Psoas muscle (tissue), 7 donors: ENCODE measurements at regions not wholly inside any gene's neighbourhood (a gene's known extent, or its start where the extent isn't known, plus 50 kb on each side); places are given as distances from the start of the nearest gene placed in this dataset.

Experiments used
- ATAC-seq, 4 donors: fragments of 200-7000 bp; cut with Tn5 transposase; one replicate each; pipeline ENCODE4 v1.9.1; 2020; ENCODE audit warnings: moderate library complexity in 3 of 4, mild to moderate bottlenecking in 2 of 4
- DNase-seq, 2 donors: peaks; one replicate each; pipeline ENCODE4 v3.0.0-alpha.2; 2020
- H3K27ac ChIP-seq: fragments of 200-600 bp; one replicate; pipeline ENCODE4 v1.8.0; 2022
- H3K27me3 ChIP-seq, 3 donors: fragments of 200-600 bp in 1 of 3; one replicate each; pipeline versions ENCODE4 v1.6.1 to v1.8.0; 2013 to 2022; ENCODE audit warnings: low read length in 2 of 3, mild to moderate bottlenecking in 2 of 3, moderate library complexity in 1 of 3; ENCODE audit not compliant: insufficient read depth in 3 of 3
- H3K36me3 ChIP-seq, 2 donors: fragments of 200-600 bp in 1 of 2; one replicate each; pipeline versions ENCODE4 v1.6.1 to v1.8.0; 2013 to 2022; ENCODE audit warnings: low read depth in 1 of 2, mild to moderate bottlenecking in 1 of 2, moderate library complexity in 1 of 2; ENCODE audit not compliant: insufficient read depth in 1 of 2
- H3K4me1 ChIP-seq: fragments of 200-600 bp; one replicate; pipeline ENCODE4 v1.8.0; 2022
- H3K4me3 ChIP-seq: fragments of 200-600 bp; one replicate; pipeline ENCODE4 v1.8.0; 2022; ENCODE audit warnings: mild to moderate bottlenecking
- H3K9me3 ChIP-seq: fragments of 200-600 bp; one replicate; pipeline ENCODE4 v1.8.0; 2022
- CTCF ChIP-seq: fragments of 200-600 bp; IDR thresholded peaks from one replicate; pipeline ENCODE4 v1.8.0; 2022; ENCODE audit warnings: antibody characterized with exemption
- WGBS, 3 donors: extraction: QIAGEN DNeasy Blood & Tissue Kit; methylation state at CpG; one replicate each; pipeline versions ENCODE4 v1.1.6 to v1.1.7; 2013; 5-methylcytosine and 5-hydroxymethylcytosine counted together
- intact Hi-C, 2 donors: fragments of 100-400 bp; cut with DNase I; formaldehyde crosslinking; loops; one replicate each; pipeline versions ENCODE4 v1.11.0 to v1.14.2; 2022
- donor health status: healthy with polysubstance abuse.
- donor health status: DM: no; HTN: no; CAD: no; lungs with moderate emphysema.
- donor health status: Bipolar disorder and iron deficiency.
- donor health status: healthy.
- donor health status: DM: yes; HTN: yes; CAD: no.
- donor health status: DM: no; HTN: no; CAD: no.
- donor health status: DM: yes; HTN: yes; CAD: no.

DNA sequence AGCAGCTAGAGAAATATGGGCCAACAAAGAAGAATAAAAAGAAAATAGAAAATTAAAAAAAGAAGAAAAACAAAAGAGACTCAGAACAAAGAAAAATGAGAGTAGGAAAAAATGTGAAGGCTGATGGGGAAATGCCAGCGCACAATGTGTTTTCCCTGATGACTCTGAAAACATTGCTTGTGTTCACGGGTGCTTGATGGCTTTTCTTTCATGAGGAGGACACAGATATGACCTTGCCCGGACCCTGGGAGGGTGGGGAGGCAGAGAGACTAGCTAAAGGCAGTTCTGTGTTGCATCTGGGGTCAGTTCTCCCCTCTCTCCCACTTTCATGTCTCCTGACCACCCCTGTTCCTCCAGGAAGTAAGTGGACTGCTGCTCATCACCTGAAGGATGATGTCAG lies 125.9 kb downstream of the MOBP start:
- Histone ChIP-seq H3K4me1 (no peaks in the 10 kb centered on the region), H3K36me3 (no peaks in the 10 kb centered on the region), H3K27ac (no peak overlapping the region), H3K4me3 (no peak overlapping the region), H3K9me3 (no peaks in the 10 kb centered on the region), H3K27me3 (no peaks in the 10 kb centered on the region)
- 44 to 71% (median 59%) methylated on average over 3 of the region's 3 CpGs for WGBS, 3 donors
- no peak for ATAC-seq
- intact Hi-C loops, result no loop called here
- TF ChIP-seq CTCF, result no peak
- no peak for DNase-seq

DNA sequence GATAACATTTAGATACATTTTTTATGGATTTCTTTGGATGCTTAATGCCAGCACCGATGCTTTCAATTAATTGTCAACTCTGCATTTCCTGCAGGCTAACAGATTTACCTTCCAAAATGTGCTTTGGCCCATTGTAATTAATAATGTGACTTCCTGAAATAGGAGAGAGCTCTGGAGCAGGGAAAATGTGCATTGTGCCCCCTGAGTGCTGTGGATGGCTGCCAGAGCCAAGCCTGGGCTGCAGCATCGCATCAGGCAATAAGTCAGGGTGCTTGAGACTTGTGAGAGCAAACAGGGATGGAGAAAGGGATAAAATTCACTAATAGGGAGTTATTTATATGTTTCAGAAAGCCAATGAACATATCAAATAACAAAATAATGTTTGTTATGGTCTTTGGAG lies 133.8 kb downstream of the MOBP start:
- DNase-seq, result no peak
- Histone ChIP-seq H3K27me3 (no peaks in the 10 kb centered on the region), H3K9me3 (no peaks in the 10 kb centered on the region), H3K27ac (no peak overlapping the region), H3K36me3 (no peaks in the 10 kb centered on the region), H3K4me1 (no peaks in the 10 kb centered on the region), H3K4me3 (no peak overlapping the region)
- 18 to 37% (median 33%) methylated on average over 2 of the region's 2 CpGs for WGBS, 3 donors
- ATAC-seq, result no peak
- TF ChIP-seq CTCF, result no peak
- intact Hi-C loops, result no loop called here

DNA sequence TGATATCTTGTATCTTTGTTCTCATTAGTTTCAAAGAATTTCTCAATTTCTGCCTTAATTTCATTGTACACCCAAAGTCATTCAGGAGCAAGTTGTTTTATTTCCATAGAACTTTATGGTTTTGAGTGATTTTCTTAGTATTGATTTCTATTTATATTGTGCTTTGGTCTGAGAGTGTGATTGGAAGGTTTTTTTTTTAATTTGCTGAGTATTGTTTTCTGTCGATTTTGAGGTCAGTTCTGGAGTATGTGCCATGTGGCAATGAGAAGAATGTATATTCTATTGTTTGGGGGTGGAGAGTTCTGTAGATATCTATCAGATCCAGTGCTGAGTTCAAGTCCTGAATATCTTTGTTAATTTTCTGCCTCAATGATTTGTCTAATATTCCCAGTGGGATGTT lies 138.4 kb downstream of the MOBP start:
- Histone ChIP-seq H3K36me3 (no peaks in the 10 kb centered on the region), H3K9me3 (no peaks in the 10 kb centered on the region), H3K27me3 (peaks cover 0 to 3% (median 0%) of the 10 kb centered on the region in 3 donors), H3K4me3 (no peak overlapping the region), H3K4me1 (no peaks in the 10 kb centered on the region), H3K27ac (no peak overlapping the region)
- ATAC-seq (no peak), DNase-seq (no peak)
- TF ChIP-seq CTCF, result no peak
- intact Hi-C loops, result no loop called here
- 77 to 81% (median 77%) methylated on average over 1 of the region's 1 CpG for WGBS, 3 donors

DNA sequence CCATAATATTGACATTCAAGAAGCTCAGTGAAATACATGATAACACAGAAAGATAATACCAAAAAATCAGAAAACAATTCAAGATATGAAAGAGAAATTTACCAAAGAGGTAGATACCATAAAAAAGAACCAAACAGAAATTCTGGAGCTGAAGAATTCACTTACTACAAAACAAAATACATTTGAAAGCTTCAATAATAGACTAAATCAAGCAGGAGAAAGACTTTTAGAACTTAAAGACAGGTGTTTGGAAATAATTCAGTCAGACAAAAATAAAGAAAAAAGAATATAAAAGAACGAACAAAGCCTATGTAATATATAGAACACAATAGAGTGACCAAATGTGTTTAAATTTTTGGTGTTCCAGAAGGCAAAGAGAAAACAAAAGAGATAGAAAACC lies 158.7 kb downstream of the MOBP start:
- no peak overlapping the region for H3K27ac ChIP-seq
- H3K27me3 ChIP-seq, result no peaks in the 10 kb centered on the region
- no peak for TF ChIP-seq CTCF
- ATAC-seq, result no peak
- no peak for DNase-seq
- H3K4me3 ChIP-seq, result no peak overlapping the region
- WGBS, 3 donors, result 82 to 83% (median 83%) methylated on average over 1 of the region's 1 CpG
- no peaks in the 10 kb centered on the region for H3K4me1 ChIP-seq
- no peaks in the 10 kb centered on the region for H3K36me3 ChIP-seq
- intact Hi-C loops, result no loop called here
- peaks cover 11% of the 10 kb centered on the region for H3K9me3 ChIP-seq

GRCh38 chr3:39631136-39631535 lies 163.7 kb downstream of the MOBP start:
- DNase-seq (no peak), ATAC-seq (no peak)
- no peaks in the 10 kb centered on the region for H3K4me1 ChIP-seq
- H3K36me3 ChIP-seq, result no peaks in the 10 kb centered on the region
- peaks cover 11% of the 10 kb centered on the region for H3K9me3 ChIP-seq
- H3K27ac ChIP-seq, result no peak overlapping the region
- TF ChIP-seq CTCF, result no peak
- 39 to 49% (median 45%) methylated on average over 5 of the region's 5 CpGs for WGBS, 3 donors
- no peaks in the 10 kb centered on the region for H3K27me3 ChIP-seq
- no peak overlapping the region for H3K4me3 ChIP-seq
- intact Hi-C loops, result no loop called here
